ENCODE measurements at regions not wholly inside any gene's neighbourhood (a gene's known extent, or its start where the extent isn't known, plus 50 kb on each side); places are given as distances from the start of the nearest gene placed in this dataset.

DNA sequence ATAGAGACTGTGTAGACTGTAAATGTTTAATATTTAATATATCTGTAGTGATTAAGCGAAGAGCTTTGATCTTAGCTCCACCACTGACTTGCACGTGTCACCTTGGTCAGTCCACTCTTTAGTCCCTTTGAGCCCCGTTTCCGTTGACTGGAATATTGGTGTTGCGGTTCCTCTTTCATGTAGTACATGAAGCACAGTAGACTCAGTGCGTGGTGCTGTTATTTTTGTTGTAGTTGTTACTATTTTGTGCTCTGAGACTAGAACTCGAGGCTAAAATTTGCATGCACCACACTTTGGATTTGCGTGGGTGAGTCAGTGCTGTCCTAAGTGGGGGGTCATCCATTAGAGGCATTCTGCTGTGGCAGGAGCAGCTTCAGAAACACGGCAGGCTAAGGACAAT lies 291.4 kb downstream of the QKI start:
- no peak for ATAC-seq (ENCODE audit: poor library complexity)
- intact Hi-C loops (cut with DNase I, micrococcal nuclease), result no loop called here
- H3K27me3 Mint-ChIP-seq, result no peaks in the 10 kb centered on the region
- no peaks in the 10 kb centered on the region for H3K4me1 Mint-ChIP-seq (ENCODE audit: low read depth)
- Histone ChIP-seq H3K27me3 (ENCODE audit: control insufficient read depth in 1 of 2, insufficient read depth in 2 of 2, low read length in 2 of 2) (no peaks in the 10 kb centered on the region), H3K4me1 (ENCODE audit: insufficient read depth, low read length) (peaks cover 5% of the 10 kb centered on the region), H3K36me3 (ENCODE audit: insufficient read depth, low read length) (no peaks in the 10 kb centered on the region), H3K4me3 (ENCODE audit: low read length) (no peak overlapping the region), H3K27ac (ENCODE audit: low read depth in 1 of 2, low read length in 2 of 2) (no peak overlapping the region), H3K9me3 (ENCODE audit: control insufficient read depth in 1 of 2, insufficient read depth in 1 of 2, low read length in 2 of 2) (no peaks in the 10 kb centered on the region)
- H3K27ac Mint-ChIP-seq, result no peak overlapping the region
- H3K9me3 Mint-ChIP-seq, result no peaks in the 10 kb centered on the region
- CTCF ChIA-PET, result no interaction called here
- H3K36me3 Mint-ChIP-seq (ENCODE audit: low read depth), result no peaks in the 10 kb centered on the region
- TF ChIP-seq, protein P1, sequence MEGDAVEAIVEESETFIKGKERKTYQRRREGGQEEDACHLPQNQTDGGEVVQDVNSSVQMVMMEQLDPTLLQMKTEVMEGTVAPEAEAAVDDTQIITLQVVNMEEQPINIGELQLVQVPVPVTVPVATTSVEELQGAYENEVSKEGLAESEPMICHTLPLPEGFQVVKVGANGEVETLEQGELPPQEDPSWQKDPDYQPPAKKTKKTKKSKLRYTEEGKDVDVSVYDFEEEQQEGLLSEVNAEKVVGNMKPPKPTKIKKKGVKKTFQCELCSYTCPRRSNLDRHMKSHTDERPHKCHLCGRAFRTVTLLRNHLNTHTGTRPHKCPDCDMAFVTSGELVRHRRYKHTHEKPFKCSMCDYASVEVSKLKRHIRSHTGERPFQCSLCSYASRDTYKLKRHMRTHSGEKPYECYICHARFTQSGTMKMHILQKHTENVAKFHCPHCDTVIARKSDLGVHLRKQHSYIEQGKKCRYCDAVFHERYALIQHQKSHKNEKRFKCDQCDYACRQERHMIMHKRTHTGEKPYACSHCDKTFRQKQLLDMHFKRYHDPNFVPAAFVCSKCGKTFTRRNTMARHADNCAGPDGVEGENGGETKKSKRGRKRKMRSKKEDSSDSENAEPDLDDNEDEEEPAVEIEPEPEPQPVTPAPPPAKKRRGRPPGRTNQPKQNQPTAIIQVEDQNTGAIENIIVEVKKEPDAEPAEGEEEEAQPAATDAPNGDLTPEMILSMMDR (IDR thresholded peaks at IDR 0.05), result no peak
- no peak for DNase-seq
- POLR2A ChIA-PET, result no interaction called here
- H3K4me3 Mint-ChIP-seq, result no peak overlapping the region

- intact Hi-C loops (cut with DNase I, micrococcal nuclease), result no loop called here
- Mint-ChIP-seq H3K36me3 (ENCODE audit: low read depth) (no peaks in the 10 kb centered on the region), H3K9me3 (no peaks in the 10 kb centered on the region), H3K4me3 (no peak overlapping the region), H3K4me1 (ENCODE audit: low read depth) (no peaks in the 10 kb centered on the region), H3K27me3 (peaks cover 19% of the 10 kb centered on the region), H3K27ac (no peak overlapping the region)
- Histone ChIP-seq H3K4me1 (ENCODE audit: insufficient read depth, low read length) (no peaks in the 10 kb centered on the region), H3K27ac (ENCODE audit: low read depth in 1 of 2, low read length in 2 of 2) (no peak overlapping the region), H3K27me3 (ENCODE audit: control insufficient read depth in 1 of 2, insufficient read depth in 2 of 2, low read length in 2 of 2) (no peaks in the 10 kb centered on the region), H3K9me3 (ENCODE audit: control insufficient read depth in 1 of 2, insufficient read depth in 1 of 2, low read length in 2 of 2) (no peaks in the 10 kb centered on the region), H3K36me3 (ENCODE audit: insufficient read depth, low read length) (no peaks in the 10 kb centered on the region), H3K4me3 (ENCODE audit: low read length) (no peak overlapping the region)
- ChIA-PET POLR2A (no interaction called here), CTCF (no interaction called here)
- DNase-seq (no peak), ATAC-seq (ENCODE audit: poor library complexity) (no peak)
- TF ChIP-seq, protein P1 (IDR thresholded peaks at IDR 0.05), result no peak
Measured at GRCh38 chr6:163702736-163703135, 288.2 kb downstream of the QKI start.

DNA sequence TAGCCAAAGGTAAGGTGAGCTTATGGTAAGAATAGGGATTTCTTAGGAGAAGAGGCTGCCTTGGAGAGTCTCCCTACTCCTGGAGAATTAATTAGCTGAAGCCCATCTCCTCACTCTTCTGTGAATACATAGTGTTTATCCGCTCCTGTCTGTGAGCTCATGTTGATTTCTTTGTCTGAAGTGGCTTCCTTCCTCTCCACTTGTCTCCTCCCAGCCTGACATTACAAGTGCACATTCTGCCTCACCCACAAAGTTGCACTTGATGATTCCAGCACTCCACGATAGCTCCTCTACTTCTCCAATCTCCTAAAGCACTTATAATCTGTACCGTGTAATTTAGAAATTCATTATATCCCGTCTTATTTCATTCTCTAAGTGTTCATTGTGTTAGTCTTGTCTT lies 287.2 kb downstream of the QKI start:
- intact Hi-C loops (cut with DNase I, micrococcal nuclease), result no loop called here
- Mint-ChIP-seq H3K9me3 (no peaks in the 10 kb centered on the region), H3K36me3 (ENCODE audit: low read depth) (no peaks in the 10 kb centered on the region), H3K4me3 (no peak overlapping the region), H3K27ac (no peak overlapping the region), H3K27me3 (peaks cover 21% of the 10 kb centered on the region), H3K4me1 (ENCODE audit: low read depth) (no peaks in the 10 kb centered on the region)
- no peaks in the 10 kb centered on the region for H3K27me3 ChIP-seq (ENCODE audit: control insufficient read depth in 1 of 2, insufficient read depth in 2 of 2, low read length in 2 of 2)
- DNase-seq (no peak), ATAC-seq (ENCODE audit: poor library complexity) (no peak)
- H3K9me3 ChIP-seq (ENCODE audit: control insufficient read depth in 1 of 2, insufficient read depth in 1 of 2, low read length in 2 of 2), result no peaks in the 10 kb centered on the region
- H3K4me3 ChIP-seq (ENCODE audit: low read length), result no peak overlapping the region
- TF ChIP-seq, protein P1 (IDR thresholded peaks at IDR 0.05), result no peak
- CTCF ChIA-PET, result no interaction called here
- POLR2A ChIA-PET, result no interaction called here
- no peak overlapping the region for H3K27ac ChIP-seq (ENCODE audit: low read depth in 1 of 2, low read length in 2 of 2)
- no peaks in the 10 kb centered on the region for H3K4me1 ChIP-seq (ENCODE audit: insufficient read depth, low read length)
- H3K36me3 ChIP-seq (ENCODE audit: insufficient read depth, low read length), result no peaks in the 10 kb centered on the region

All from CD4-positive, alpha-beta T cell (primary cell).